IMR-90 (cell line): ENCODE measurements at regions not wholly inside any gene's neighbourhood (a gene's known extent, or its start where the extent isn't known, plus 50 kb on each side); places are given as distances from the start of the nearest gene placed in this dataset.

Source experiments
- ATAC-seq: fragments of 200-7000 bp; cut with Tn5 transposase; 2 replicates; pipeline ENCODE4 v1.9.1; 2020; ENCODE audit warnings: low read depth, mild to moderate bottlenecking, moderate library complexity
- BruUV-seq: library from RNA; stranded (reverse); fragments of 400-500 nt; replicated peaks from 2 replicates; lab custom pipeline; 2021; lab: Mats Ljungman, UMichigan
- CTCF ChIA-PET: fragments of 300-600 bp; formaldehyde crosslinking; extraction: SDS; loops from one replicate; lab custom pipeline; 2021; ENCODE audit warnings: antibody characterized with exemption; lab: Yijun Ruan, JAX
- POLR2A ChIA-PET: fragments of 300-600 bp; sonication (Branson Sonifier 250); formaldehyde crosslinking; loops from one replicate; lab custom pipeline; 2022; ENCODE audit warnings: antibody characterized with exemption; ENCODE audit not compliant: unreplicated experiment; lab: Charles Lee
- DNase-seq: peaks from one replicate; pipeline ENCODE4 v3.0.0; 2013
- H2AFZ ChIP-seq: replicated peaks from 2 replicates; pipeline ENCODE3; 2013; ENCODE audit warnings: low read length, mild to moderate bottlenecking; ENCODE audit not compliant: poor library complexity
- H2AK5ac ChIP-seq: 2 replicates; pipeline ENCODE4 v1.6.1; 2013; ENCODE audit warnings: low read depth, low read length, inconsistent platforms
- H2AK9ac ChIP-seq: replicated peaks from 2 replicates; pipeline ENCODE3; 2013; ENCODE audit warnings: mild to moderate bottlenecking, low read depth, low read length, moderate library complexity; ENCODE audit not compliant: poor library complexity
- H2BK120ac ChIP-seq: 2 replicates; pipeline ENCODE4 v1.6.1; 2013; ENCODE audit warnings: low read depth, low read length, inconsistent platforms
- H2BK15ac ChIP-seq: 3 replicates; pipeline ENCODE4 v1.6.1; 2013; ENCODE audit warnings: low read depth, low read length, inconsistent platforms
- H2BK20ac ChIP-seq: 2 replicates; pipeline ENCODE4 v1.6.1; 2013; ENCODE audit warnings: low read depth, mild to moderate bottlenecking, inconsistent platforms, low read length, moderate library complexity
- H2BK5ac ChIP-seq: 2 replicates; pipeline ENCODE4 v1.6.1; 2013; ENCODE audit warnings: mild to moderate bottlenecking, low read depth, low read length, inconsistent platforms; ENCODE audit not compliant: poor library complexity, severe bottlenecking
- H3K14ac ChIP-seq: replicated peaks from 2 replicates; pipeline ENCODE4 v1.6.1; 2013; ENCODE audit warnings: low read depth, low read length, inconsistent platforms
- H3K18ac ChIP-seq: 2 replicates; pipeline ENCODE4 v1.6.1; 2013; ENCODE audit warnings: low read depth, low read length, control low read depth
- H3K23ac ChIP-seq: 2 replicates; pipeline ENCODE4 v1.6.1; 2013; ENCODE audit warnings: low read depth, low read length, inconsistent platforms
- H3K27ac ChIP-seq: 2 replicates; pipeline ENCODE4 v1.5.1; 2013; ENCODE audit warnings: mild to moderate bottlenecking, control low read depth, low read length; ENCODE audit not compliant: insufficient read depth
- H3K27me3 ChIP-seq: 2 replicates; pipeline ENCODE4 v1.6.1; 2013; ENCODE audit warnings: low read length; ENCODE audit not compliant: control insufficient read depth, insufficient read depth
- H3K36me3 ChIP-seq: 2 replicates; pipeline ENCODE4 v1.6.1; 2013; ENCODE audit warnings: low read length, mixed read lengths; ENCODE audit not compliant: control insufficient read depth, insufficient read depth
- H3K4ac ChIP-seq: 2 replicates; pipeline ENCODE4 v1.6.1; 2013; ENCODE audit warnings: low read depth, low read length, inconsistent platforms
- H3K4me1 ChIP-seq: 2 replicates; pipeline ENCODE4 v1.6.1; 2013; ENCODE audit warnings: low read length, mixed read lengths; ENCODE audit not compliant: control insufficient read depth, insufficient read depth
- H3K4me2 ChIP-seq: 2 replicates; pipeline ENCODE4 v1.6.1; 2013; ENCODE audit warnings: low read depth, mild to moderate bottlenecking, control low read depth, low read length, moderate library complexity
- H3K4me3 ChIP-seq: 2 replicates; pipeline ENCODE4 v1.5.1; 2013; ENCODE audit warnings: low read depth, mild to moderate bottlenecking, control low read depth, low read length, moderate library complexity; ENCODE audit not compliant: insufficient read depth
- H3K56ac ChIP-seq: 2 replicates; pipeline ENCODE4 v1.6.1; 2013; ENCODE audit warnings: low read length, inconsistent platforms; ENCODE audit not compliant: insufficient read depth; ENCODE audit errors: extremely low read depth
- H3K79me1 ChIP-seq, 2 experiments: 2 replicates each; pipeline ENCODE4 v1.6.1; 2013; ENCODE audit warnings: low read length in 2 of 2, inconsistent platforms in 1 of 2, low read depth in 1 of 2
- H3K9ac ChIP-seq: 2 replicates; pipeline ENCODE4 v1.6.1; 2013; ENCODE audit warnings: low read depth, low read length, control low read depth
- H3K9me1 ChIP-seq: 2 replicates; pipeline ENCODE4 v1.6.1; 2013; ENCODE audit warnings: low read length, inconsistent platforms; ENCODE audit not compliant: insufficient read depth
- H3K9me3 ChIP-seq: 2 replicates; pipeline ENCODE4 v1.6.1; 2013; ENCODE audit warnings: low read length; ENCODE audit not compliant: control insufficient read depth, insufficient read depth
- H4K20me1 ChIP-seq: 2 replicates; pipeline ENCODE4 v1.6.1; 2013; ENCODE audit warnings: low read length, inconsistent platforms; ENCODE audit not compliant: insufficient read depth
- H4K5ac ChIP-seq: 2 replicates; pipeline ENCODE4 v1.6.1; 2013; ENCODE audit warnings: mild to moderate bottlenecking, low read depth, low read length, control low read depth
- H4K8ac ChIP-seq, 2 experiments: 2 replicates each; pipeline ENCODE4 v1.6.1; 2013; ENCODE audit warnings: low read depth in 2 of 2, low read length in 2 of 2, control low read depth in 1 of 2, inconsistent platforms in 1 of 2
- H4K91ac ChIP-seq: 2 replicates; pipeline ENCODE4 v1.6.1; 2013; ENCODE audit warnings: low read depth, low read length, inconsistent platforms; ENCODE audit not compliant: insufficient read depth
- BHLHE40 ChIP-seq: fragments of 150-350 bp; IDR thresholded peaks from 2 replicates; pipeline ENCODE4 v1.6.1; 2016; ENCODE audit warnings: mild to moderate bottlenecking, low read depth, low read length
- CEBPB ChIP-seq: IDR thresholded peaks from 2 replicates; pipeline ENCODE4 v1.6.1; 2012; ENCODE audit warnings: low read depth, low read length, improper control_type of control experiment
- CTCF ChIP-seq: conservative IDR thresholded peaks from 2 replicates; pipeline ENCODE4 v1.5.1; 2012; ENCODE audit warnings: mild to moderate bottlenecking, low read depth, low read length, improper control_type of control experiment
- ELK1 ChIP-seq: fragments of 150-350 bp; IDR thresholded peaks from 2 replicates; pipeline ENCODE4 v1.6.1; 2016; ENCODE audit warnings: low read depth, mild to moderate bottlenecking, low read length, moderate library complexity, borderline replicate concordance
- FOS ChIP-seq: fragments of 150-350 bp; IDR thresholded peaks from 2 replicates; pipeline ENCODE4 v1.6.1; 2016; ENCODE audit warnings: low read depth, low read length
- MAFK ChIP-seq: IDR thresholded peaks from 2 replicates; pipeline ENCODE4 v1.6.1; 2012; ENCODE audit warnings: low read depth, low read length, improper control_type of control experiment
- MAZ ChIP-seq: IDR thresholded peaks from 2 replicates; pipeline ENCODE4 v1.6.1; 2012; ENCODE audit warnings: low read depth, mild to moderate bottlenecking, low read length, improper control_type of control experiment, moderate library complexity, borderline replicate concordance
- MXI1 ChIP-seq: IDR thresholded peaks from 2 replicates; pipeline ENCODE4 v1.6.1; 2012; ENCODE audit warnings: low read depth, mild to moderate bottlenecking, low read length, moderate library complexity, borderline replicate concordance
- NFE2L2 ChIP-seq: fragments of 150-350 bp; IDR thresholded peaks from 2 replicates; pipeline ENCODE4 v1.6.1; 2016; ENCODE audit warnings: low read depth, mild to moderate bottlenecking, low read length
- POLR2A ChIP-seq: IDR thresholded peaks from 2 replicates; pipeline ENCODE4 v1.6.1; 2012; ENCODE audit warnings: mild to moderate bottlenecking, low read depth, low read length
- RAD21 ChIP-seq: IDR thresholded peaks from 2 replicates; pipeline ENCODE4 v1.6.1; 2012; ENCODE audit warnings: low read length, improper control_type of control experiment
- RCOR1 ChIP-seq: IDR thresholded peaks from 2 replicates; pipeline ENCODE4 v1.6.1; 2012; ENCODE audit warnings: mild to moderate bottlenecking, low read length, improper control_type of control experiment; ENCODE audit not compliant: insufficient replicate concordance
- RFX5 ChIP-seq: IDR thresholded peaks from 2 replicates; pipeline ENCODE4 v1.8.0; 2012; ENCODE audit warnings: low read depth, mild to moderate bottlenecking, low read length, moderate library complexity
- SMC3 ChIP-seq: fragments of 150-350 bp; IDR thresholded peaks from 2 replicates; pipeline ENCODE4 v1.6.1; 2016; ENCODE audit warnings: low read depth, mild to moderate bottlenecking, antibody characterized with exemption, low read length, moderate library complexity
- USF2 ChIP-seq: fragments of 150-350 bp; IDR thresholded peaks from 2 replicates; pipeline ENCODE4 v1.6.1; 2017; ENCODE audit warnings: mild to moderate bottlenecking, antibody characterized with exemption, low read length, low read depth
- WGBS, 2 experiments: methylation state at CpG; one replicate each; pipeline versions ENCODE4 v1.1.5 to v1.1.7; 2013; ENCODE audit warnings: missing lambda C conversion rate in 2 of 2; ENCODE audit not compliant: insufficient read length in 1 of 2; ENCODE audit errors: extremely low coverage in 2 of 2; 5-methylcytosine and 5-hydroxymethylcytosine counted together
- dilution Hi-C: fragments of 300-500 bp; cut with HindIII; formaldehyde crosslinking; loops from one replicate; pipeline ENCODE4 v1.14.3; 2018; ENCODE audit warnings: low sequenced_read_pairs; ENCODE audit not compliant: unreplicated experiment
- in situ Hi-C: fragments of 300-500 bp; cut with MboI; formaldehyde crosslinking; loops from 3 replicates; pipeline ENCODE4 v1.14.3; 2019; ENCODE audit warnings: low sequenced_read_pairs, inconsistent platforms, mixed read lengths
- intact Hi-C: fragments of 100-400 bp; cut with micrococcal nuclease; formaldehyde crosslinking; loops from 2 replicates; pipeline ENCODE4 v1.10.0; 2022

- dilution Hi-C loops (loop anchor here (25.0 kb wide), 1 partner anchor 208 kb away; no protein-coding TSS in a partner anchor), intact Hi-C loops (loop anchor here (10.0 kb wide), 1 partner anchor 955 kb away; no protein-coding TSS in a partner anchor), in situ Hi-C loops (loop anchor here (5.0 to 25.0 kb wide), 2 partner anchors 218 to 483 kb away; no protein-coding TSS in a partner anchor)
- Histone ChIP-seq H4K8ac (no peak overlapping the region), H3K27ac (no peak overlapping the region), H3K4me2 (no peak overlapping the region), H3K36me3 (no peaks in the 10 kb centered on the region), H2AK5ac (no peak overlapping the region), H3K56ac (no peak overlapping the region), H2BK20ac (no peak overlapping the region), H3K9ac (no peak overlapping the region), H3K9me3 (no peaks in the 10 kb centered on the region), H3K4ac (no peak overlapping the region), H2BK120ac (no peak overlapping the region), H3K23ac (no peak overlapping the region), H2AK9ac (no peak overlapping the region), H4K5ac (no peak overlapping the region), H3K14ac (no peak overlapping the region), H3K9me1 (no peaks in the 10 kb centered on the region), H4K91ac (no peak overlapping the region), H2AFZ (no peak overlapping the region), H3K27me3 (no peaks in the 10 kb centered on the region), H3K18ac (no peak overlapping the region), H2BK5ac (no peak overlapping the region), H3K4me1 (no peaks in the 10 kb centered on the region), H3K79me1 (no peaks in the 10 kb centered on the region), H3K4me3 (no peak overlapping the region), H2BK15ac (no peak overlapping the region), H4K20me1 (no peaks in the 10 kb centered on the region)
- WGBS, 2 experiments: no CpG with 5 or more reads among the region's 4 CpGs
- POLR2A ChIA-PET: no interaction called here
- ATAC-seq: no peak
- DNase-seq: no peak
- BruUV-seq: no TSS peak
- CTCF ChIA-PET: no interaction called here
- no peak for TF ChIP-seq RAD21
- TF ChIP-seq RCOR1: no peak
- TF ChIP-seq ELK1: no peak
- TF ChIP-seq RFX5: no peak
- no peak for TF ChIP-seq MAFK
- no peak for TF ChIP-seq MAZ
- TF ChIP-seq BHLHE40: no peak
- no peak for TF ChIP-seq CTCF
- no peak for TF ChIP-seq MXI1
- TF ChIP-seq POLR2A: no peak
- no peak for TF ChIP-seq SMC3
- no peak for TF ChIP-seq CEBPB
- TF ChIP-seq NFE2L2: no peak
- no peak for TF ChIP-seq FOS
- TF ChIP-seq USF2: no peak
Measured at GRCh38 chr7:86929293-86930109, 130.0 kb downstream of the ELAPOR2 start.
